ENCODE measurements at regions not wholly inside any gene's neighbourhood (a gene's known extent, or its start where the extent isn't known, plus 50 kb on each side); places are given as distances from the start of the nearest gene placed in this dataset.
"Not testable (repeated sequence)": the region's sequence is repeated elsewhere in the genome, so short reads cannot be mapped to it uniquely, and the experiment has no call there.

- no peak for DNase-seq
These were observed 998.5 kb downstream of the ADGRL2 start for GRCh38 chr1:82799261-82799660.

- no peak for DNase-seq
These were observed 994.9 kb downstream of the ADGRL2 start for GRCh38 chr1:82795508-82796149.

DNA sequence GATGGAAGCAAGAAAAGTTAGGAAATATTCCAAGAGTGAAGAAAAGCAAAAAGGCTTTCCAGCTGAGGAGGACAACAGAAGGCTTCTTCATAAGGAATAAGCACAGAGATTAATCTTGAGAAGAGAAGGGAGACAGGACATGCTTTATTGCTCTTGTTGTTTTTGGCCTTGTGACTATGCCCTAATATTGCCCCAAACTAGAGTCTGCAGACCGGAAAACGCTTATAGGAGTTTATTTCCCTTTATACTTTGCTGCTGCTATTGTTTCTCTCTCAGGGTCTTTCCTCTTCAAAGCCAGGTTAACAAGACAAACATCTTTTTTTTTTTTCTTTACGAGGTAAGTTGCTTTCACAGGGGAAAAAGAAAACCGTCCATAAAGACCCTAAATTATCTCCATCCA lies 991.4 kb downstream of the ADGRL2 start:
- DNase-seq = no peak

DNA sequence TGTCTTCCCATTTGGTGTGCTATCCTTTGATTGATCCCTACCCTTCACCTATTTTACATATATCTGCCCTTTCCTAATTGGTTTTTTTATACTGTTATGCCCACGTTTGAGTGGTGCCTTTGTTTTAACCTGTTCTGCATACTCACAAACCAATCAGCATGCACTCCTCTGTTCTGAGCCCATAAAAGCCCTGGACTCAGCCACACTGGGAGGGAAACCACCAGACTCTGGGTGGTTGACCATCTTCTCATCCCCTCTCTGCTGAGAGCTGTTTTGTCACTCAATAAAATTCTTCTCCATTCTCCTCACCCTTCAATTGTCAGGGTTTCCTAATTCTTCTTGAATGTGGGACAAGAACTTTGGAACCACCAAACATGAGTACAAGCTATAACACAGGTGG lies 989.8 kb downstream of the ADGRL2 start:
- DNase-seq = no peak

GRCh38 chr1:82788660-82789059 lies 987.9 kb downstream of the ADGRL2 start:
- DNase-seq = no peak

DNA sequence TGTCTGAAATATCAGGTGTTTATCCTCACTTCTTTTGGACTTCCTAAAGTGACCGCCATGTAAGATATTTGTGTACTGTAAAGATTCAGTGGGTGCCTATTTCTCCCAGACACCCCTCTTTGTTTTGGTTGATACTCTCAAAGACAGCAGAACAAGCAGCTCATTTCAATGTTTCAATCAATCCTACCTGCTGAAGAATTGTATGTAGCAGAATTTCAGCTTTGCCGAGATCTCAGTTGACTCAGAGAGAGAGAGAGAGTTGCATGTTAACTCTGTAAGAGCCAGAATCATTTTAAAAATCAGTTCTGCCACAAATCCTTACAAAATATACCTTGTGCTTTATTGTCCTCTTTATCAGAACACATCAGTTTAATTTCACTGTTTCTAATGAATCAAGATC lies 987.3 kb downstream of the ADGRL2 start:
- no peak for DNase-seq

DNA sequence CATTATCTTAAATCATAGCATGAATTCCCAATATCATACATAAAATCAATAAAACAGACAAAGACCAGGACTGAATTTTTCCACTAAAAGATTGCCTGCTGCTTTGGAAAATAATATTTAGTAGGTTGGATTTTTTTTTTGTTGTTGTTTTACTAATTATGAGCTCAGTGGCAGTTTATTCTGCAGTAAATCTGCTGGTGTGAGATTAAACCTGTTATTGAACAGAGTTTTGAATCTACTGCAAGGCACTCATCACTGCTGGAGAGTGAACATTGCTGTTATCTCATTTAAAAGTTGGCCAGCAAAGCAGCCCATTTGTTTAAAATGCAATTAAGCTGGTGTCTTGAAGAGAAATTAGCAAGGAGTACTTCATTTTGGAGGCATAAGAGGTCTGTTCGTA lies 986.1 kb downstream of the ADGRL2 start:
- DNase-seq = no peak

DNA sequence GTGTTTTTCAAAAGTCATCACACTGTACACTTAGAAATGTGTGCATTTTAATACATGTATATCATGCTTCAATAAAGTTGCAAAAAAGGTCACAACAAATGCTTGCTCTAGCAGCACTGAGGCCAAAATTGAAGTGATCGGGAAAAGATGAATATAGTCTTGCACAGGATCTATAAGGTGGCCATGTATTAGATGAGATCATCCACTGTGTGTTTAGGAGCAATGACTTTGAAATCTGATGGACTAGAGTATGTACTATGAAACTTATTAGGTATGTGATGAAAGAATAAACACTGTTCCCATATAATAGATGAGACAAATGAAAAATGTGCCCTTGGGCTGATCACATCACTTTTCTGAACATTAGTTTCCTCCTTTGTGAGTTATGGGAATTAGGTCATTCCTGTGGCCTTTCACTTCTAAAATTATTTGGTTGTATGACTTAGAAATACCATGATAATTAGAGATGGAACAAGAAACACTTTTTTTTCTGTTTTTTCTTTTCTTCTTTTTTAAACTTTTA lies 984.6 kb downstream of the ADGRL2 start:
- no peak for DNase-seq

- no peak for DNase-seq
These were observed 982.3 kb downstream of the ADGRL2 start for GRCh38 chr1:82783044-82783443.

GRCh38 chr1:82782599-82782998 lies 981.9 kb downstream of the ADGRL2 start:
- no peak for DNase-seq

DNA sequence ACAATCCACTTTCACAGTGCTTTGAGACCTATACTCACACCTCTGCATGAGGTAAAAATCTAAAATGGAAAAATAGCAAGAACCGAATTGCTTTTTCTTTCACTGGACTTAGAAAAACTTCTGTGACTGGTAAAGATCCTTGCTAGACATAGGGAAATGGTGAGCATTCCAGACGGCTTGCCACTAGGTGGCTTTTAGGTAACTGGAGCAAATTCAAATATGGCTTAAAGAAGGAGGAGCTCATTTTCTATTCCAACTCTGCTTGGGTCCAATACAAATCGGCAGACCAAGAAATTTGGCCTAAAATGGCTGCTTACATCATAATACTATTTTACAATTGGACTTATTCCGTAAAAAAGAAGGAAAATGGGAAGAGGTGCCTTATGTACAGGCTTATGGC lies 977.9 kb downstream of the ADGRL2 start:
- DNase-seq = no peak

GRCh38 chr1:82777240-82777639 lies 976.5 kb downstream of the ADGRL2 start:
- no peak for DNase-seq

- DNase-seq = not testable (repeated sequence)
These were observed 976.0 kb downstream of the ADGRL2 start for GRCh38 chr1:82776730-82777129.

DNA sequence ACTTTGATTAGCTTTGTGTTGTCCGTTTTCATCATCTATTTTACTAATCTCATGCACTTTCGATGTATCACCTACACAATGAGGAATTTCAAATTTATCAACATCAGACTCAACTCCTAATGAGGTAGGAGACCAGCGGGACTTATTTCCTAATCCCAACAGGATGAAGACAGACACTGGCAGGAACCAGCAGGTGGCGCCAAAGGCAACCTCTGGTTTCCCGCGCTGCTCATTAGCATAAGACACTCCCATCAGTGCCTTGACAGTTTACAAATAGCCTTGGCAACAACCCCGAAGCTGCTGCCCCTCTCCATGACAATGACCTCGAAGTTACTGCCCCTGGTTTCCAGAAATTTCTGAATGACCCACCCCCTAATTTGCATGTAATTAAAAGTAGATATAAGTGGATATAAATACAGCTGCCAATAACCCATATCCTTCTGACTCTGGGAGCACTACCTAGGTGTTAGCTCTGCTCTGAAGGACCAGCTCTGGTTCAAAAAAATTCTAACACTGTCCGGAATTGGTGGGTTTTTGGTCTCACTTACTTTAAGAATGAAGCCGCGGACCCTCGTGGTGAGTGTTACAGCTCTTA lies 974.8 kb downstream of the ADGRL2 start:
- DNase-seq = no peak

DNA sequence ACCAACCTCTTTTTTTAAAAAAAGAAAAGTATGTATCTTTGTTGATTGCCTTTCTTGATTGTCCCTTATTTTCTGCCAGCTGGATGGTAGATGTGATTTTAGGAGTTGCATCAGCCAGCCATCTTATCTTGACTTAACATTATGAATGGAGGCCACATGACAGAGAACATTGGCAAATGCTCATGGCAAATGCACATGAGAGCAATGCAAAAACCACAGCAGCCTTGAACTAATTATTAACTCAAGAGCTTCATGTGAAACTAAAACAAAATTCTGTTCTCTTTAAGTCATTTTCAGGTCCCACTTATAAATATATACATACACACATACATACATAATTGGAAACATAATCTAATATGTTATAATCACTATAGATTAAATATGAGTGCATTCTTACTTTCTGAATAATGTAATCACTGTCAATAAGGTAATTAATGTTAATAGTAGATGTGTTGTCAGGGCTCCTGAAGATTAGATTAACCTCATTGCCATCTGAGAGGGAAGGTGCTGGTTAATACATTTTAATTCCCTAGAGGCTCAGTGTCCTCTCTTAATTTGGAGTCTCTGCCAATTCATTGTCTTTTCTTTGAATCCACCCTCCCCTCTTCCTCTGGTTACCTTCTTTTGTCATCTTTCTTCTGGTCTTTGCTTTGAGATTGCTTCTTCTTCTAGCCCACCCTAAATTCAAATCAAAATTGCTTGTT lies 962.2 kb downstream of the ADGRL2 start:
- DNase-seq = no peak

DNA sequence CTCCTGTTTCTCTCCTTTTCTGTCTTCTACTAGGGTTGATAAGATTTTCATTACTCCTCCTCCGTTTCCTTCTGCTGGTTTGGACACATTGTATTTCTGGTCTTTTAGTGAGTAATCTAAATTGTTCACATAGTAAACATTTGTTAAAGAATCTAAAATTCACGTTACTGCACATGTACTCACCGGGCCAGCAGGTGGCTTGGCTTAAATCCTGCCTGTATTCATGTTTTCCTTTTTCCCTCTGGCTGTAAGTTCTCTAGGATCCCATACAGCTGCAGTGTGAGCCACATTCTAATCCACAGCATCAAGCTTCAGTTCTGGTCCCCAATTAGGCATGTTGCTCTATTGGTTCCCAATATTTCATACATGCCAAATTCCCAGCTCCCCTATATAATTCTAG lies 958.3 kb downstream of the ADGRL2 start:
- DNase-seq = no peak

DNA sequence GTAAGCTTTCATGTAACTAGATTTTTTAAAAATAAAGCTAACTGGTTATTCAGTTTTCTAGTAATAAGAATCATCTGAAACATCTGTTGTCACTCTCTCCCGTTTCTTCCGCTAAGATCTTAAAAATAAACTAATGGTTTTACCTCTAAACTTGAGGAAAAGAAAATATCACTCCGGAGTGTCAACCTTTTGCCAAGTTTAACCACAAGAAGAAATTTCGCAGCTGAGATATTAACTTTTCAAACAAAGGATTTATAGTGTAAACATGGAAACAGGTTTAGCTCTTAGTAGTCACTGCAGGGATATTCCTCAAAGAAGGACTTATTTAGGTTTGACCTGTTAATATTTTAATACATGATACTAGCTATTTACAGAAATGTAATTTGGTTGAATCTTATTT lies 954.9 kb downstream of the ADGRL2 start:
- no peak for DNase-seq

DNA sequence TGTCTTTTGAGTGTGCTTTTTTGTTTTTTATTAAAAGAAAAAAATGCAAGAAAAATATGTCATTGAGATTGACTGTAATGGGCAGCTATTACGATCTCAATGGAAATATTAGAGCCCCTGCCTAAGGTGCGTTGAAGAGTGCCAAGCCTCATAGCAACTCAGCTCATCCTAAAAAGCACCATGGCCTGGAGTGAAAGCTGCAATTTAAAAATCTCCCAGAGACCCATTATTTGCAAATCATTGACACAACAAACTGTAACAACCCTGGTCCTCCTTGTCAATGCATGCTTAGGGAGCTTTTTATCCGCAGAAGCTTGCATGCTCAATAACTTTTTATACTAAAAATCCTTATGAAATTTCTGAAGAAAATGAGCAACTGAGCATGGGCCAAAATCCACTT lies 954.5 kb downstream of the ADGRL2 start:
- DNase-seq = no peak

- no peak for DNase-seq
These were observed 951.3 kb downstream of the ADGRL2 start for GRCh38 chr1:82752046-82752445.

- no peak for DNase-seq
These were observed 932.9 kb downstream of the ADGRL2 start for GRCh38 chr1:82733645-82734044.

DNA sequence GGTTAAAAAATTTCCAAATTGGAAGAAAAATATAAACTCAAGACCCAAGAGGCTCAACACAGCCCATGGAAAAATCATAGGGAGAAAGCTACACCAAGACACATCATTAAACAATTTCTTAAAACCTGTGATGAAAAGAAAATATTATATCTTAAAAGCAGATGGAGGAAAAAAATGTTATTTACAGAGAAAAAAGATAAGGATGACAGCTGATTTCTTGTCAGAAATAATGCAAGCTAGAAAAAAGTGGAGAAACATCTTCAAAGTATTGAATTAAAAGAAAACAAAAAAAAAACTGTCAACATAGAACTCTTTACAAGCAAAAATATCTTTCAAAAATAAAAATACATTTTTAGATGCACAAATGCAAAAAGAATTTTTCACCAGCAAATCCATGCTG lies 930.5 kb downstream of the ADGRL2 start:
- DNase-seq = no peak

- DNase-seq = no peak
These were observed 927.5 kb downstream of the ADGRL2 start for GRCh38 chr1:82728206-82728605.

- no peak for DNase-seq
These were observed 923.5 kb downstream of the ADGRL2 start for GRCh38 chr1:82724246-82724645.

GRCh38 chr1:82722608-82723007 lies 921.9 kb downstream of the ADGRL2 start:
- DNase-seq = no peak
